Lung (tissue), 11 donors: ENCODE measurements at regions not wholly inside any gene's neighbourhood (a gene's known extent, or its start where the extent isn't known, plus 50 kb on each side); places are given as distances from the start of the nearest gene placed in this dataset.
A peak's percentile ranks its signal among the peaks of the same experiment; 100 is the strongest.
"Not testable (repeated sequence)": the region's sequence is repeated elsewhere in the genome, so short reads cannot be mapped to it uniquely, and the experiment has no call there.

Experiments used
- ATAC-seq: fragments of 200-7000 bp; cut with Tn5 transposase; one replicate; pipeline ENCODE4 v1.9.1; 2020; ENCODE audit warnings: moderate number of reproducible peaks; ENCODE audit not compliant: insufficient read depth, low FRiP score
- DNase-seq, 3 donors: peaks; one replicate each; pipeline ENCODE4 v3.0.0-alpha.2; 2013 to 2017
- H3K27ac ChIP-seq, 2 donors: one replicate each; pipeline ENCODE4 v1.5.1; 2013; ENCODE audit warnings: mild to moderate bottlenecking in 2 of 2, moderate library complexity in 2 of 2, control low read depth in 1 of 2, inconsistent platforms in 1 of 2, low read depth in 1 of 2, low read length in 1 of 2
- H3K27me3 ChIP-seq, 3 donors: one replicate each; pipeline ENCODE4 v1.5.1; 2013; ENCODE audit warnings: low read length in 2 of 3; ENCODE audit not compliant: control insufficient read depth in 3 of 3, insufficient read depth in 3 of 3
- H3K36me3 ChIP-seq, 4 donors: one replicate each; pipeline ENCODE4 v1.5.1; 2013; ENCODE audit warnings: low read length in 4 of 4, mild to moderate bottlenecking in 1 of 4, moderate library complexity in 1 of 4; ENCODE audit not compliant: control insufficient read depth in 4 of 4, insufficient read depth in 4 of 4
- H3K4me1 ChIP-seq, 5 donors: one replicate each; pipeline ENCODE4 v1.5.1; 2013; ENCODE audit warnings: low read length in 5 of 5, mild to moderate bottlenecking in 2 of 5, moderate library complexity in 1 of 5; ENCODE audit not compliant: control insufficient read depth in 5 of 5, insufficient read depth in 5 of 5
- H3K4me3 ChIP-seq: one replicate; pipeline ENCODE4 v1.5.1; 2013; ENCODE audit warnings: mild to moderate bottlenecking, control low read depth, moderate library complexity
- H3K9ac ChIP-seq, 2 donors: one replicate each; pipeline ENCODE4 v1.5.1; 2013; ENCODE audit warnings: low read length in 2 of 2, control low read depth in 1 of 2; ENCODE audit not compliant: insufficient read depth in 1 of 2
- H3K9me3 ChIP-seq, 4 donors: one replicate each; pipeline ENCODE4 v1.5.1; 2013; ENCODE audit warnings: low read length in 3 of 4, mild to moderate bottlenecking in 1 of 4, moderate library complexity in 1 of 4; ENCODE audit not compliant: control insufficient read depth in 4 of 4, insufficient read depth in 3 of 4
- CTCF ChIP-seq: IDR thresholded peaks from 2 replicates; pipeline ENCODE4 v1.5.1; 2012; ENCODE audit warnings: mild to moderate bottlenecking; ENCODE audit errors: control extremely low read depth, extremely low read depth
- WGBS, 2 donors: extraction: QIAGEN DNeasy Blood & Tissue Kit; methylation state at CpG; one replicate each; pipeline ENCODE4 v1.1.7; 2013; 5-methylcytosine and 5-hydroxymethylcytosine counted together
- donor health status: control.
- donor health status: control.
- donor health status: Bipolar disorder and iron deficiency.
- donor health status: healthy.
- donor health status: DM: yes; HTN: yes; CAD: no.

DNA sequence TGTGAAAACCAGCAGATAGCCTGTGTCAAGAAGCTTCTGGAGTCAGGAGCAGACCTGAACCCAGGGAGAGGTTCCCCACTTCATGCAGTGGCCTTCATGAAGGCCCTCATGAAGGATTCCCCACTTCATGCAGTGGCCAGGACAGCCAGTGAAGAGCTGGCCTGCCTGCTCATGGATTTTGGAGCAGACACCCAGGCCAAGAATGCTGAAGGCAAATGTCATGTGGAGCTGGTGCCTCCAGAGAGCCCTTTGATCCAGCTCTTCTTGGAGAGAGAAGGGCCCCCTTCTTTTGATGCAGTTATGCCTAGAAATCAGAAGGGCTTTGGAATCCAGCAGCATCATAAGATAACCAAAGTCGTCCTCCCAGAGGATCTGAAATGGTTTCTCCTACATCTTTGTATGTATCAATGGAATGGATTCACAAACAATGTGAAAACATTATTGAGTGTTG is 103.9 kb upstream of the CHD2 start:
- Histone ChIP-seq H3K27ac (no peak overlapping the region), H3K4me1 (peaks cover 0 to 2% (median 2%) of the 10 kb centered on the region in 5 donors), H3K4me3 (no peak overlapping the region), H3K27me3 (no peaks in the 10 kb centered on the region), H3K9me3 (no peaks in the 10 kb centered on the region), H3K9ac (no peak overlapping the region), H3K36me3 (no peaks in the 10 kb centered on the region)
- WGBS, 2 donors, result 82 to 94% methylated on average over 1 of the region's 1 CpG
- TF ChIP-seq CTCF, result no peak
- no peak for ATAC-seq
- DNase-seq, result no peak

DNA sequence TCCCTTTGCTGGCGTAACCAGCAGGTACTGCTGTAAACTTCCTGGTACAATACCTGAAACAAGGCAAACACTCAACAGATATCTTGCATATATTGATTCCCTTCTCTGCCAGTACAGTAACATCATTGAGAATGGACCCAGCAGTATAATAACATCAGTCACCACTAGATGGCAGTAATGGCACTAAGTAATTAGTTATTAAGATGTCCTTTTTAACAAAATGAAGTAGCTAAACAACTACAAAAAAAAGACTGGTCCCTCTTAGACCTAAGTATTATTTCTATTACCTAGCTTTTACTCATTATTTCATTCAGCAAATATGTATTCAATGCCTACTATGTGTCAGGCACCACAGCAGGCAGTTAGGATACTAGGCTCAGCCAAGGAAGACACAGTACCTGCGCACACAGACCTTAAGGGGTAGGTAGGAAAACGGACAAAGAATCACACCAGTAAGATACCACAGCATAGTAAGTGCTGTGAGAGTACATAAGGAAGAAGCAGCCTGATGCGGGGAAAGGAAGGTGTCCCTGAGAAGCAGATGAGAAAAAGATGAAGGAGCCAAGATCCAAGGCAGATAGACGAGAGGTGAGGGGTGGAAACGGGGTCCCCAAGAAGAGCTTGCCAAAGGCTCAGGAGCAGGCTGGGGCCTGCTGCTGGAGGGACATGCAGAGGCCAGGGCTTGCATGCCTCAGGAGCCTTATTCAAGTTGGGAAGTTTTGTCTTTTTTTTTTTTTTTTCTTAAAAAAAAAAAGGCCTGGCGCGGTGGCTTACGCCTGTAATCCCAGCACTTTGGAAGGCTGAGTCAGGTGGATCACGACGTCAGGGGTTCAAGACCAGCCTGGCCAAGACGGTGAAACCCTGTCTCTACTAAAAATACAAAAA is 102.7 kb upstream of the CHD2 start:
- peak overlapping the region in 1 of 2 donors; percentile 67 for H3K27ac ChIP-seq
- ATAC-seq (peak; percentile 76), DNase-seq (peak in 2 of 3 donors; percentile 88 to 92)
- H3K4me1 ChIP-seq, result peaks cover 0 to 9% (median 2%) of the 10 kb centered on the region in 5 donors
- H3K9me3 ChIP-seq, result no peaks in the 10 kb centered on the region
- no peak overlapping the region for H3K4me3 ChIP-seq
- peak; percentile 46 for TF ChIP-seq CTCF
- H3K36me3 ChIP-seq, result no peaks in the 10 kb centered on the region
- H3K27me3 ChIP-seq, result no peaks in the 10 kb centered on the region
- WGBS, 2 donors, result 75 to 76% methylated on average over 12 of the region's 12 CpGs
- H3K9ac ChIP-seq, result peak overlapping the region in 1 of 2 donors; percentile 46

- Histone ChIP-seq H3K9me3 (no peaks in the 10 kb centered on the region), H3K4me1 (peaks cover 0 to 16% (median 2%) of the 10 kb centered on the region in 5 donors), H3K27me3 (no peaks in the 10 kb centered on the region), H3K36me3 (no peaks in the 10 kb centered on the region), H3K9ac (no peak overlapping the region), H3K4me3 (no peak overlapping the region), H3K27ac (no peak overlapping the region)
- WGBS, 2 donors, result 97 to 98% methylated on average over 2 of the region's 2 CpGs
- DNase-seq (no peak), ATAC-seq (no peak)
- TF ChIP-seq CTCF, result no peak
Measured at GRCh38 chr15:92800013-92800412, 100.1 kb upstream of the CHD2 start.

GRCh38 chr15:92800416-92801055 is 99.6 kb upstream of the CHD2 start:
- H3K27me3 ChIP-seq, H3K4me3 ChIP-seq, H3K9ac ChIP-seq, H3K9me3 ChIP-seq, DNase-seq, H3K27ac ChIP-seq, ATAC-seq, H3K36me3 ChIP-seq: not testable (repeated sequence)
- peaks cover 0 to 16% (median 2%) of the 10 kb centered on the region in 5 donors for H3K4me1 ChIP-seq
- WGBS, 2 donors, result 92 to 97% methylated on average over 12 of the region's 12 CpGs

DNA sequence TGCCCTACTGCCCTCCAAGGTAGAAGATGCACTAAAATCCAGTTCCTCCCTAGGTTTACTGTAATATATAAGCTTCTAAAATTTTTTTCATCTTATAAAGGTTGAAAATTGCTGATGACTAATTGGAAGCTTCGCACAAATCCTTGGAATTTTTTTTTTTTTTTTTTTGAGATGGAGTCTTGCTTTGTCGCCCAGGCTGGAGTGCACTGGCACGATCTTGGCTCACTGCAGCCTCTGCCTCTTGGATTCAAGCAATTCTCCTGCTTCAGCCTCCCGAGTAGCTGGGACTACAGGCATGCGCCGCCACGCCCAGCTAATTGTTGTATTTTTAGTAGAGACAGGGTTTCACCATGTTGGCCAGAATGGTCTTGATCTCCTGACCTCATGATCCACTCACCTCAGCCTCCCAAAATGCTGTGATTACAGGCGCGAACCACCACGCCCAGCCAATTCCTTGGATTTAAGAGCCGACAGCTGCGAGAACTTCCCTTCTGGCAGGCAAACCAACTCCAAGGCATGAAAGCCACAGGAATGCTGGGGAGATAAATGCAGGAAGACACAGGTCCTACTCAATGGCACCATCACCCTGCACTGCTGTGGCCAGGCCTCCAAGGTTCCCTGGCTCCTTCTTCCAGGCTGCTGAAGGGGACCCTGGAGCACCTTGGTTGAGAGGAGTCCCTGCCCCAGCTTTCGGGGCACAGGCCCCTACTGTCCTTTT is 98.9 kb upstream of the CHD2 start:
- Histone ChIP-seq H3K27ac (peak overlapping the region in 1 of 2 donors; percentile 81), H3K4me1 (peaks cover 0 to 16% (median 2%) of the 10 kb centered on the region in 5 donors)
- not testable (repeated sequence) for ATAC-seq, H3K36me3 ChIP-seq, DNase-seq, H3K27me3 ChIP-seq, H3K9ac ChIP-seq, H3K9me3 ChIP-seq, H3K4me3 ChIP-seq
- WGBS, 2 donors, result 89 to 94% methylated on average over 13 of the region's 13 CpGs
